ENCODE measurements at regions not wholly inside any gene's neighbourhood (a gene's known extent, or its start where the extent isn't known, plus 50 kb on each side); places are given as distances from the start of the nearest gene placed in this dataset.
A peak's percentile ranks its signal among the peaks of the same experiment; 100 is the strongest.

GRCh38 chrX:148363471-148364235 lies 136.8 kb upstream of the AFF2 start:
- Histone ChIP-seq H3K4me3 (no peak overlapping the region), H3K9me3 (no peaks in the 10 kb centered on the region), H3K36me3 (no peaks in the 10 kb centered on the region), H3K4me1 (no peaks in the 10 kb centered on the region), H3K27me3 (no peaks in the 10 kb centered on the region), H3K27ac (peak overlapping the region in 1 of 4 donors; percentile 11)
- 48 to 59% methylated on average over 3 of the region's 3 CpGs for WGBS, 2 donors
- DNase-seq (no peak), ATAC-seq (ENCODE audit: low FRiP score in 2 of 2) (no peak)
- no peak for TF ChIP-seq POLR2AphosphoS5 (IDR thresholded peaks at IDR 0.05)
- TF ChIP-seq, protein P1, sequence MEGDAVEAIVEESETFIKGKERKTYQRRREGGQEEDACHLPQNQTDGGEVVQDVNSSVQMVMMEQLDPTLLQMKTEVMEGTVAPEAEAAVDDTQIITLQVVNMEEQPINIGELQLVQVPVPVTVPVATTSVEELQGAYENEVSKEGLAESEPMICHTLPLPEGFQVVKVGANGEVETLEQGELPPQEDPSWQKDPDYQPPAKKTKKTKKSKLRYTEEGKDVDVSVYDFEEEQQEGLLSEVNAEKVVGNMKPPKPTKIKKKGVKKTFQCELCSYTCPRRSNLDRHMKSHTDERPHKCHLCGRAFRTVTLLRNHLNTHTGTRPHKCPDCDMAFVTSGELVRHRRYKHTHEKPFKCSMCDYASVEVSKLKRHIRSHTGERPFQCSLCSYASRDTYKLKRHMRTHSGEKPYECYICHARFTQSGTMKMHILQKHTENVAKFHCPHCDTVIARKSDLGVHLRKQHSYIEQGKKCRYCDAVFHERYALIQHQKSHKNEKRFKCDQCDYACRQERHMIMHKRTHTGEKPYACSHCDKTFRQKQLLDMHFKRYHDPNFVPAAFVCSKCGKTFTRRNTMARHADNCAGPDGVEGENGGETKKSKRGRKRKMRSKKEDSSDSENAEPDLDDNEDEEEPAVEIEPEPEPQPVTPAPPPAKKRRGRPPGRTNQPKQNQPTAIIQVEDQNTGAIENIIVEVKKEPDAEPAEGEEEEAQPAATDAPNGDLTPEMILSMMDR (IDR thresholded peaks at IDR 0.05) = no peak
- no peak for TF ChIP-seq EP300 (IDR thresholded peaks at IDR 0.05)
- TF ChIP-seq POLR2A (IDR thresholded peaks at IDR 0.05) = no peak

GRCh38 chrX:148365233-148365632 lies 135.2 kb upstream of the AFF2 start:
- H3K27ac ChIP-seq = no peak overlapping the region
- no peak overlapping the region for H3K4me3 ChIP-seq
- H3K27me3 ChIP-seq = no peaks in the 10 kb centered on the region
- ATAC-seq (ENCODE audit: low FRiP score in 2 of 2) (no peak), DNase-seq (no peak)
- 46 to 59% methylated on average over 2 of the region's 2 CpGs for WGBS, 2 donors
- no peaks in the 10 kb centered on the region for H3K9me3 ChIP-seq
- no peaks in the 10 kb centered on the region for H3K4me1 ChIP-seq
- no peaks in the 10 kb centered on the region for H3K36me3 ChIP-seq
- TF ChIP-seq POLR2AphosphoS5 (IDR thresholded peaks at IDR 0.05) = no peak
- TF ChIP-seq POLR2A (IDR thresholded peaks at IDR 0.05) = no peak
- TF ChIP-seq, protein P1 (IDR thresholded peaks at IDR 0.05) = no peak
- TF ChIP-seq EP300 (IDR thresholded peaks at IDR 0.05) = peak in 2 of 4 donors; percentile 73 to 75

DNA sequence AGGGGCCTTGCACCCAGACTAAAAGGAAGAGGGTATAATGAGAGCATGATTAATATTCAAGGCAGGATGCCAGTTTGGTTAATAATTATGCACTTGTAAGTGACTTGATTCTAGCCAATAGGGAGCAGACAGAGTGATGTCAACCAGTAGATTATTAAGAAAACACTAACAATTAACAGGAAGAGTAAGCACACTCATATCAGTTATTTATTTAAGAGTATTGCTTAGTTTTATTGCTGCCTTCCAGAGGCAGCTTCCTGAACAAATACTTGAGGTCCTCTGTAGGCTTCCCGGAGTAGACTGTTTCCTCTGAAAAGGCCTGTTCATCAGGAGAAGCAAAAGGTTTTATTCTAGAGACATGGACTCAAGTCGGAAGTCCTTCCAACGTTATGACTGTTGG lies 129.1 kb upstream of the AFF2 start:
- WGBS, 2 donors = 44 to 63% methylated on average over 2 to 3 of the region's 3 CpGs
- TF ChIP-seq EP300 (IDR thresholded peaks at IDR 0.05) (no peak), POLR2AphosphoS5 (IDR thresholded peaks at IDR 0.05) (no peak), POLR2A (IDR thresholded peaks at IDR 0.05) (no peak)
- TF ChIP-seq, protein P1 (IDR thresholded peaks at IDR 0.05) = no peak
- H3K4me1 ChIP-seq = no peaks in the 10 kb centered on the region
- no peaks in the 10 kb centered on the region for H3K36me3 ChIP-seq
- no peaks in the 10 kb centered on the region for H3K27me3 ChIP-seq
- no peak overlapping the region for H3K4me3 ChIP-seq
- H3K27ac ChIP-seq = no peak overlapping the region
- no peak for DNase-seq
- peaks cover 0 to 4% (median 0%) of the 10 kb centered on the region in 4 donors for H3K9me3 ChIP-seq
- no peak for ATAC-seq (ENCODE audit: low FRiP score in 2 of 2)

- no peak for ATAC-seq (ENCODE audit: low FRiP score in 2 of 2)
- 59 to 74% methylated on average over 4 of the region's 4 CpGs for WGBS, 2 donors
- Histone ChIP-seq H3K4me1 (no peaks in the 10 kb centered on the region), H3K27me3 (no peaks in the 10 kb centered on the region), H3K36me3 (no peaks in the 10 kb centered on the region), H3K9me3 (peaks cover 0 to 4% (median 0%) of the 10 kb centered on the region in 4 donors), H3K4me3 (no peak overlapping the region), H3K27ac (no peak overlapping the region)
- TF ChIP-seq POLR2AphosphoS5 (IDR thresholded peaks at IDR 0.05) (no peak), POLR2A (IDR thresholded peaks at IDR 0.05) (no peak), EP300 (IDR thresholded peaks at IDR 0.05) (no peak)
- TF ChIP-seq, protein P1 (IDR thresholded peaks at IDR 0.05) = no peak
- no peak for DNase-seq
Measured at GRCh38 chrX:148372925-148373324, 127.5 kb upstream of the AFF2 start.

DNA sequence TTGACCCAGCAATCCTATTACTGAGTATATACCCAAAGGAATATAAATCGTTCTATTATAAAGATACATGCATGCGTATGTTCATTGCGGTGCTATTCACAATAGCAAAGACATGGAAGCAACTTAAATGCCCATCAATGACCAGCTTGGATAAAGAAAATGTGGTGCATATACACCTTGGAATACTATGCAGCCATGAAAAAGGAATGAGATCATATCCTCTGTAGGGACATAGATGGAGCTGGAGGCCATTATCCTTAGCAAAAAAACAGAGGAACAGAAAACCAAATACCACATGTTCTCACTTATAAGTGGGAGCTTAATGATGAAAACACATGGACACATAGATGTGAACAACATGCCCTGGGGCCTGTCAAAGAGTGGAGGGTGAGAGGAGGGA lies 124.1 kb upstream of the AFF2 start:
- TF ChIP-seq, protein P1 (IDR thresholded peaks at IDR 0.05) = no peak
- TF ChIP-seq EP300 (IDR thresholded peaks at IDR 0.05) = no peak
- no peak for TF ChIP-seq POLR2A (IDR thresholded peaks at IDR 0.05)
- TF ChIP-seq POLR2AphosphoS5 (IDR thresholded peaks at IDR 0.05) = no peak

More for the DNA sequence above, 124.1 kb upstream of the AFF2 start:
- no peaks in the 10 kb centered on the region for H3K27me3 ChIP-seq
- no peak for ATAC-seq (ENCODE audit: low FRiP score in 2 of 2)
- peaks cover 0 to 4% (median 0%) of the 10 kb centered on the region in 4 donors for H3K9me3 ChIP-seq
- H3K4me1 ChIP-seq = peaks cover 0 to 5% (median 0%) of the 10 kb centered on the region in 4 donors
- DNase-seq = no peak
- H3K36me3 ChIP-seq = no peaks in the 10 kb centered on the region
- 93 to 95% methylated on average over 3 of the region's 3 CpGs for WGBS, 2 donors
- H3K27ac ChIP-seq = no peak overlapping the region
- no peak overlapping the region for H3K4me3 ChIP-seq
